Naive thymus-derived CD4-positive, alpha-beta T cell (primary cell): ENCODE measurements at regions not wholly inside any gene's neighbourhood (a gene's known extent, or its start where the extent isn't known, plus 50 kb on each side); places are given as distances from the start of the nearest gene placed in this dataset.

Experiments used
- ATAC-seq: fragments of 150-1000 bp; cut with Tn5 transposase; 2 replicates; pipeline ENCODE4 v1.10.0; 2021; ENCODE audit warnings: mild to moderate bottlenecking, moderate library complexity
- CTCF ChIA-PET: fragments of 350-600 bp; sonication (Branson Sonifier 250); formaldehyde crosslinking; loops from one replicate; lab custom pipeline; 2021; ENCODE audit warnings: antibody characterized with exemption; lab: Charles Lee
- POLR2A ChIA-PET: fragments of 350-600 bp; sonication (Branson Sonifier 250); formaldehyde crosslinking; loops from one replicate; lab custom pipeline; 2021; ENCODE audit warnings: antibody characterized with exemption, inconsistent platforms; lab: Charles Lee
- DNase-seq, 9 donors: peaks; one replicate each; pipeline versions ENCODE4 v3.0.0 to v3.0.0-alpha.2; 2020 to 2022; ENCODE audit warnings: mixed read lengths in 1 of 9
- H3K27ac ChIP-seq: one replicate; pipeline ENCODE4 v1.7.0; 2013; ENCODE audit warnings: mild to moderate bottlenecking, low read depth, low read length, moderate library complexity
- H3K27me3 ChIP-seq, 2 donors: one replicate each; pipeline ENCODE4 v1.7.0; 2013; ENCODE audit warnings: low read length in 2 of 2, mild to moderate bottlenecking in 2 of 2, moderate library complexity in 2 of 2; ENCODE audit not compliant: control insufficient read depth in 2 of 2, insufficient read depth in 2 of 2
- H3K36me3 ChIP-seq, 3 experiments: 1 replicate in 2 of 3; 2 replicates in 1 of 3; pipeline ENCODE4 v1.7.0; 2013; ENCODE audit warnings: low read length in 3 of 3, mild to moderate bottlenecking in 3 of 3, moderate library complexity in 1 of 3; ENCODE audit not compliant: insufficient read depth in 3 of 3, control insufficient read depth in 2 of 3
- H3K4me1 ChIP-seq, 2 donors: one replicate each; pipeline ENCODE4 v1.7.0; 2013; ENCODE audit warnings: low read length in 2 of 2, mild to moderate bottlenecking in 2 of 2, moderate library complexity in 1 of 2; ENCODE audit not compliant: control insufficient read depth in 2 of 2, insufficient read depth in 2 of 2
- H3K4me3 ChIP-seq: 2 replicates; pipeline ENCODE4 v1.7.0; 2013; ENCODE audit warnings: mild to moderate bottlenecking, low read length
- H3K9me3 ChIP-seq, 3 experiments: 1 replicate in 2 of 3; 2 replicates in 1 of 3; pipeline ENCODE4 v1.7.0; 2013; ENCODE audit warnings: low read length in 3 of 3; ENCODE audit not compliant: control insufficient read depth in 2 of 3
- H3K27ac Mint-ChIP-seq, 9 donors: one replicate each; pipeline ENCODE4 v1.8.0; 2020 to 2022; ENCODE audit warnings: mixed read lengths in 9 of 9, mild to moderate bottlenecking in 8 of 9, moderate library complexity in 5 of 9, inconsistent platforms in 2 of 9
- H3K27me3 Mint-ChIP-seq, 5 donors: one replicate each; pipeline ENCODE4 v1.8.0; 2021 to 2022; ENCODE audit warnings: mixed read lengths in 5 of 5, mild to moderate bottlenecking in 1 of 5
- H3K36me3 Mint-ChIP-seq, 5 donors: one replicate each; pipeline ENCODE4 v1.8.0; 2020 to 2022; ENCODE audit warnings: mixed read lengths in 5 of 5, mild to moderate bottlenecking in 3 of 5, inconsistent platforms in 1 of 5
- H3K4me1 Mint-ChIP-seq, 7 donors: one replicate each; pipeline ENCODE4 v1.8.0; 2020 to 2022; ENCODE audit warnings: mixed read lengths in 7 of 7, mild to moderate bottlenecking in 3 of 7, inconsistent platforms in 1 of 7
- H3K4me3 Mint-ChIP-seq, 10 donors: one replicate each; pipeline ENCODE4 v1.8.0; 2020 to 2022; ENCODE audit warnings: mild to moderate bottlenecking in 10 of 10, mixed read lengths in 10 of 10, moderate library complexity in 6 of 10, inconsistent platforms in 2 of 10
- H3K9me3 Mint-ChIP-seq, 11 donors: one replicate each; pipeline ENCODE4 v1.8.0; 2020 to 2022; ENCODE audit warnings: mixed read lengths in 11 of 11, mild to moderate bottlenecking in 4 of 11, inconsistent platforms in 1 of 11, moderate library complexity in 1 of 11
- intact Hi-C, 2 donors: fragments of 100-400 bp; cut with micrococcal nuclease; formaldehyde crosslinking; loops; one replicate each; pipeline ENCODE4 v1.15.1; 2023

DNA sequence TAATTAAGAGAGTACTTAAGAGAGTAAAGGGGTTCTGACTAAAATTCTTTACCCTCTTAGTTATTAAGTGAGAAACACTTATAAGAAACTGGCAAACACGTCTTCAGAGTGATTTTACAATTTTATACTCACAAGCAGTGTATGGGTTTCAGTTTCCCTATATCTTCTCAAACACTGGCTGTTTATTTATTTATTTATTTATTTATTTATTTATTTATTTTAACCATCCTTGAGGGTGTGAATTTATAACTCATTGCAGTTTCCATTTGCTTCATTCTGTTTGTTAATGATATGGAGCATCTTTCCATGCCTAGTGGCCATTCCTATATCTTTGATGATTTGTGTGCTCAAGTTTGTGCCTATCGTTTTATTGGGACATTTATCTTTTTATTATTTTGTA, 68.0 kb upstream of the SGCD start:
- Histone ChIP-seq H3K4me1 (no peaks in the 10 kb centered on the region), H3K9me3 (no peaks in the 10 kb centered on the region), H3K36me3 (no peaks in the 10 kb centered on the region), H3K27ac (no peak overlapping the region), H3K27me3 (no peaks in the 10 kb centered on the region), H3K4me3 (no peak overlapping the region)
- ATAC-seq, result no peak
- intact Hi-C loops, result no loop called here
- H3K36me3 Mint-ChIP-seq, result no peaks in the 10 kb centered on the region
- H3K27ac Mint-ChIP-seq, result no peak overlapping the region
- H3K27me3 Mint-ChIP-seq, result peaks cover 0 to 18% (median 4%) of the 10 kb centered on the region in 5 donors
- no peak for DNase-seq
- no peaks in the 10 kb centered on the region for H3K4me1 Mint-ChIP-seq
- H3K4me3 Mint-ChIP-seq, result no peak overlapping the region
- POLR2A ChIA-PET, result no interaction called here
- CTCF ChIA-PET, result interaction anchor here (0.7 kb wide), 1 partner anchor 1270 kb away, joined by 3 read pairs; no protein-coding TSS in a partner anchor
- H3K9me3 Mint-ChIP-seq, result peaks cover 0 to 4% (median 0%) of the 10 kb centered on the region in 11 donors

DNA sequence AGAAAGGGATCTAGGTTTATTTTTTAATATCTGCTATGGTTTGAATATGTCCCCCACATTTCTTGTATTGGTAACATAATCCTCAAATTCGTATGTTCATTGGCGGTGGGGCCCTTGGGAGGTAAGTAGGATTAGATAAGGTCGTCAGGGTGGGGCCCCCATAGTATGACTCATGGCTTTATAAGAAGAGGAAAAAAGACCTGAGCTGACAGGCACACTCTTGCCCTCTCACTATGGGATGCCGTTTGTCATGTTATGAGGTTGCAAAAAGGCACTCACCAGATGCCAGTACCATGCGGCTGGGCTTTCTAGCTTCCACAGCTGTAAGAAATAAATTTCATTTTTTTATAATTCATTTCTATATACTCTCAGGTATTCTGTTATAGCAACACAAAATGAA, 67.3 kb upstream of the SGCD start:
- no peaks in the 10 kb centered on the region for H3K9me3 ChIP-seq
- no peak for ATAC-seq
- intact Hi-C loops, result no loop called here

DNA sequence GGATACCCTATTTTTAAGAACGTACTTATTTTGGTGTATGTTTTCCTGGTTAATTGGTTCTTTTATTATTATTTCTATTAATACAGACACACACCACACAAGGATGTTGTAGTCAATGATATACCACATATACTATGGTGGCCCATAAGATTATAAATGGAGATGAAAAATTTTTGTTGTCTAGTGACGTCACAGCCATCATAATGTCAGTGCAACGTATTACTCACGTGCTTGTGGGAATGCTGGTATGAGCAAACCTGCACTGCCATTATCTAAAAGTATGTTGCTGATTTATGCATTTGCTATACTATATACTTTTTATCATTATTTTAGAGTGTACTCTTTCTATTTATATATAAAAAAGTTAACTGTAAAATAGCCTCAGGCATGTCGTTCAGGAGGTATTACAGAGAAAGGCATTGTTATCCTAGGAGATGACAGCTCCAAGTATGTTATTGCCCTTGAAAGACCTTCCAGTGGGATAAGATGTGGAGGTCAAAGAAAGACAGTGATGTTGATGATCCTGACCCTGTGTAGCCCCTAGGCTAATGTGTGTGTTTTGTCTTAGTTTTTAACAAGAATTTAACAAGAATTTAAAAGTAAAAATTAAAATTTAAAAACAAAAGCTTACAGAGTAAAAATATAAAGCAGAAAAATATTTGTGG, 65.6 kb upstream of the SGCD start:
- intact Hi-C loops, result no loop called here
- Mint-ChIP-seq H3K4me3 (no peak overlapping the region), H3K27ac (no peak overlapping the region), H3K36me3 (no peaks in the 10 kb centered on the region), H3K27me3 (peaks cover 0 to 12% (median 6%) of the 10 kb centered on the region in 5 donors), H3K4me1 (no peaks in the 10 kb centered on the region), H3K9me3 (peaks cover 0 to 4% (median 0%) of the 10 kb centered on the region in 11 donors)
- Histone ChIP-seq H3K27ac (no peak overlapping the region), H3K9me3 (no peaks in the 10 kb centered on the region), H3K27me3 (no peaks in the 10 kb centered on the region), H3K36me3 (no peaks in the 10 kb centered on the region), H3K4me3 (no peak overlapping the region), H3K4me1 (no peaks in the 10 kb centered on the region)
- POLR2A ChIA-PET, result no interaction called here
- DNase-seq (no peak), ATAC-seq (no peak)
- CTCF ChIA-PET, result no interaction called here

More for the DNA sequence above, 67.3 kb upstream of the SGCD start:
- H3K4me3 ChIP-seq, result no peak overlapping the region
- Mint-ChIP-seq H3K27me3 (peaks cover 0 to 19% (median 6%) of the 10 kb centered on the region in 5 donors), H3K36me3 (no peaks in the 10 kb centered on the region), H3K4me3 (no peak overlapping the region), H3K4me1 (no peaks in the 10 kb centered on the region), H3K27ac (no peak overlapping the region), H3K9me3 (peaks cover 0 to 4% (median 0%) of the 10 kb centered on the region in 11 donors)
- no peaks in the 10 kb centered on the region for H3K4me1 ChIP-seq
- H3K27me3 ChIP-seq, result no peaks in the 10 kb centered on the region
- no peak overlapping the region for H3K27ac ChIP-seq
- H3K36me3 ChIP-seq, result no peaks in the 10 kb centered on the region
- ChIA-PET CTCF (interaction anchor here (0.7 kb wide), 1 partner anchor 1271 kb away, joined by 3 read pairs; no protein-coding TSS in a partner anchor), POLR2A (no interaction called here)
- no peak for DNase-seq

DNA sequence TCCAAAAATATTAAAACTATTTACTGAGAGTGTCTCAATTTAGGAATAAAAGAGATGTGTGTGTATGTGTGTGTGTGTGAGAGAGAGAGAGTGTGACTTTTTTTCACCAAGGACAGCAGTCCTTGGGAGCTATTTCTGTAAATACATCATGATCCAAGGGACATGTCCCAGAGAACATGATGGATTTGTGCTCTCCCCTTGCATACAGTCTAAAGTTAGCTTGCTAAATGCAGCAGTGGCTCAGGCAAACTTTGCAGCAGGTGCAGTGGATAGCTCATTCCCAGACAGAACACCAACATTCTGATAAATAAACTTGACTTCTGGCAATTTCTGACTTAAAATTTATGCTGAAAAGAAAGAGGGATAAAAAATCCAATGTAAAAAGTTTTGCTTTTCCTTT, 55.4 kb upstream of the SGCD start:
- Mint-ChIP-seq H3K27me3 (peaks cover 0 to 16% (median 0%) of the 10 kb centered on the region in 5 donors), H3K27ac (no peak overlapping the region), H3K9me3 (peaks cover 3 to 20% (median 9%) of the 10 kb centered on the region in 11 donors), H3K36me3 (peaks cover 0 to 5% (median 3%) of the 10 kb centered on the region in 5 donors), H3K4me1 (no peaks in the 10 kb centered on the region), H3K4me3 (no peak overlapping the region)
- no peaks in the 10 kb centered on the region for H3K36me3 ChIP-seq
- intact Hi-C loops, result no loop called here
- H3K4me3 ChIP-seq, result no peak overlapping the region
- H3K27ac ChIP-seq, result no peak overlapping the region
- no peaks in the 10 kb centered on the region for H3K9me3 ChIP-seq
- H3K4me1 ChIP-seq, result no peaks in the 10 kb centered on the region
- no peaks in the 10 kb centered on the region for H3K27me3 ChIP-seq
- ChIA-PET POLR2A (no interaction called here), CTCF (no interaction called here)
- DNase-seq (no peak), ATAC-seq (no peak)

DNA sequence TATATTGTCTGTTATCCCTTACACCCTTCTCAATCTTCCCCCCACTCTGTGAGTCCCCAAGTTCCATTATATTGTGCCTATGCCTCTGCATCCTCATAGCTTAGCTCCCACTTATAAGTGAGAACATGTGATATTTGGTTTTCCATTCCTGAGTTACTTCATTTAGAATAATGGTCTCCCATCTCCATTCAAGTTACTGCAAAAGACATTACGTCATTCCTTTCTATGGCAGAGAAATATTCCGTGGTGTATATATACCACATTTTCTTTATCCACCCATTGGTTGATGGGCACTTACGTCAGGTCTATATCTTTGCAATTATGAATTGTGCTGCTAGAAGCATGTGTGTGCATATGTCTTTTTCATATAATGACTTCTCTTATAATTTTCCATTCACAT, 54.8 kb upstream of the SGCD start:
- DNase-seq, result no peak
- CTCF ChIA-PET, result no interaction called here
- Mint-ChIP-seq H3K27ac (no peak overlapping the region), H3K27me3 (peaks cover 0 to 11% (median under 1%) of the 10 kb centered on the region in 5 donors), H3K4me1 (no peaks in the 10 kb centered on the region), H3K4me3 (no peak overlapping the region), H3K9me3 (peaks cover 3 to 20% (median 9%) of the 10 kb centered on the region in 11 donors), H3K36me3 (peaks cover 0 to 5% (median 3%) of the 10 kb centered on the region in 5 donors)
- no peaks in the 10 kb centered on the region for H3K27me3 ChIP-seq
- H3K27ac ChIP-seq, result no peak overlapping the region
- H3K4me3 ChIP-seq, result no peak overlapping the region
- intact Hi-C loops, result no loop called here
- no peaks in the 10 kb centered on the region for H3K36me3 ChIP-seq
- ATAC-seq, result no peak
- H3K9me3 ChIP-seq, result no peaks in the 10 kb centered on the region
- H3K4me1 ChIP-seq, result no peaks in the 10 kb centered on the region
- POLR2A ChIA-PET, result no interaction called here

DNA sequence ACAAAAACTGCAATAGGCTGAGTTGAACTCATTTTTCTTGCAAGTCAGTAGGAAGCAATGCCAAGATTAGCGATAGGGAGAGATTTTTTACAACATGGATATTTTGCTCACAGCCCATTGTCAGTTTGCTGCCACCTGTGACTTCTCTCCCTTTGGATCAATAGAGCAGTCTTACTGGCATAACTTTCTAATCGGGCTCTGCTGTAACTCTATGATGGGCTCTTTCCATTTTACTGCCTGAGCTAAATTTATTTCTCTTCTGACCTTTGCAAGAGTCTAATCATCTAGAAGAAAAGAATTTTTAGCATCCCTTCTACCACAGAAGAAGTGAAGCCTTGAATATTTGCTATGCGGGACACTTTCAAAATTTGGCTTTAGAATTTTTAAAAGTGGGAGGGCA, 53.6 kb upstream of the SGCD start:
- Mint-ChIP-seq H3K9me3 (peaks cover 3 to 20% (median 9%) of the 10 kb centered on the region in 11 donors), H3K4me3 (no peak overlapping the region), H3K36me3 (peaks cover 0 to 5% (median 3%) of the 10 kb centered on the region in 5 donors), H3K27me3 (peaks cover 0 to 17% (median 12%) of the 10 kb centered on the region in 5 donors), H3K27ac (no peak overlapping the region), H3K4me1 (no peaks in the 10 kb centered on the region)
- ATAC-seq, result no peak
- intact Hi-C loops, result no loop called here
- no peaks in the 10 kb centered on the region for H3K27me3 ChIP-seq
- no peaks in the 10 kb centered on the region for H3K9me3 ChIP-seq
- CTCF ChIA-PET, result no interaction called here
- no peaks in the 10 kb centered on the region for H3K4me1 ChIP-seq
- no peak overlapping the region for H3K27ac ChIP-seq
- POLR2A ChIA-PET, result no interaction called here
- no peaks in the 10 kb centered on the region for H3K36me3 ChIP-seq
- no peak overlapping the region for H3K4me3 ChIP-seq
- no peak for DNase-seq

DNA sequence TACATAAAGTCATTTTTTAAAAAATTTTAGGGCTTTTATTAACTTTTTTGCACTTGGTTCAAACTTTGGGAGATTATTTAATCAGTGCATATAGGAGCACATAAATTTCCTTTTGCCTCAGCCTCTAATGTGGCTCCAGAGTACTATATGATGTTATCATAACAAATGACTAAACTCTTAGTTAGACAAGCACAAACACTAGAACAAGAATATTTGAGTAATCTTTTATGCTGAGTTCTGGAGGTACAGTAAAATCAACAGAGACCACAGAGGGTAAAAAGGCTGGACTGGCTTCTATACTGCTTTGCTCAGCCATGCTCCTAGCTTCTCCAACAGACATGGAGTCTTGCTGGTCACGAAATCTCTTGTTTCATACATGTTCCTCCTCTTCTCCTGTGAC, 52.5 kb upstream of the SGCD start:
- POLR2A ChIA-PET, result no interaction called here
- no peaks in the 10 kb centered on the region for H3K4me1 ChIP-seq
- CTCF ChIA-PET, result no interaction called here
- no peaks in the 10 kb centered on the region for H3K36me3 ChIP-seq
- H3K4me1 Mint-ChIP-seq, result no peaks in the 10 kb centered on the region
- no peak overlapping the region for H3K4me3 ChIP-seq
- H3K27me3 ChIP-seq, result no peaks in the 10 kb centered on the region
- H3K36me3 Mint-ChIP-seq, result peaks cover 0 to 5% (median 3%) of the 10 kb centered on the region in 5 donors
- H3K9me3 ChIP-seq, result no peaks in the 10 kb centered on the region
- intact Hi-C loops, result no loop called here
- no peak for ATAC-seq
- DNase-seq, result no peak
- H3K9me3 Mint-ChIP-seq, result peaks cover 0 to 15% (median 6%) of the 10 kb centered on the region in 11 donors
- no peak overlapping the region for H3K27ac ChIP-seq
- peaks cover 0 to 20% (median 12%) of the 10 kb centered on the region in 5 donors for H3K27me3 Mint-ChIP-seq
- no peak overlapping the region for H3K27ac Mint-ChIP-seq
- no peak overlapping the region for H3K4me3 Mint-ChIP-seq
